ENCODE measurements at regions not wholly inside any gene's neighbourhood (a gene's known extent, or its start where the extent isn't known, plus 50 kb on each side); places are given as distances from the start of the nearest gene placed in this dataset.
A peak's percentile ranks its signal among the peaks of the same experiment; 100 is the strongest.
"Not testable (repeated sequence)": the region's sequence is repeated elsewhere in the genome, so short reads cannot be mapped to it uniquely, and the experiment has no call there.

- no peaks in the 10 kb centered on the region for H3K4me1 Mint-ChIP-seq
- no peak for DNase-seq
- no peaks in the 10 kb centered on the region for H3K27me3 Mint-ChIP-seq
- H3K9me3 Mint-ChIP-seq = no peaks in the 10 kb centered on the region
- intact Hi-C loops (cut with micrococcal nuclease) = no loop called here
- H3K4me3 Mint-ChIP-seq = no peak overlapping the region
- H3K36me3 Mint-ChIP-seq (ENCODE audit: low read depth) = no peaks in the 10 kb centered on the region
- H3K27ac Mint-ChIP-seq = no peak overlapping the region
Observed at GRCh38 chr14:46596236-46596635, 55.3 kb downstream of the RPL10L start.

DNA sequence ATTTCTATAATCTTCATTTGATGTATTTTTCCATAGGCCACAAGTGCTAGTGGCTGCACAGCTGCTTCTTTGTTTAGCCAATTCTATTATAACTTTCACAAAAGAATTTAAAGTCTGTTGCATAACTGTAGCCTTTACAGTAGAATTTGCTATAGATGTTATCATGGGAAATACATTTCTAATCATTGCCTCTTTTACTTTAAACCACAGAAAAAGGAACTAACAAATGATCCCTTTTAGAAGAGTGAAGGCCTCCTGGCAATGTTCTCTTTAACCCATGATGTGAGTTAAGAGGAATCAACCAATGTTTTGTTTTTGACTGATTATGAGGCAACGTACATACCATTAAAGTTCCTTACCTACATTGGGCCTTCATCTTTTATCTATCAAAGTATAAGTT lies 68.8 kb downstream of the RPL10L start:
- Mint-ChIP-seq H3K4me1 (no peaks in the 10 kb centered on the region), H3K9me3 (no peaks in the 10 kb centered on the region), H3K27me3 (no peaks in the 10 kb centered on the region), H3K27ac (no peak overlapping the region), H3K4me3 (no peak overlapping the region), H3K36me3 (ENCODE audit: low read depth) (no peaks in the 10 kb centered on the region)
- DNase-seq = no peak
- intact Hi-C loops (cut with micrococcal nuclease) = no loop called here

DNA sequence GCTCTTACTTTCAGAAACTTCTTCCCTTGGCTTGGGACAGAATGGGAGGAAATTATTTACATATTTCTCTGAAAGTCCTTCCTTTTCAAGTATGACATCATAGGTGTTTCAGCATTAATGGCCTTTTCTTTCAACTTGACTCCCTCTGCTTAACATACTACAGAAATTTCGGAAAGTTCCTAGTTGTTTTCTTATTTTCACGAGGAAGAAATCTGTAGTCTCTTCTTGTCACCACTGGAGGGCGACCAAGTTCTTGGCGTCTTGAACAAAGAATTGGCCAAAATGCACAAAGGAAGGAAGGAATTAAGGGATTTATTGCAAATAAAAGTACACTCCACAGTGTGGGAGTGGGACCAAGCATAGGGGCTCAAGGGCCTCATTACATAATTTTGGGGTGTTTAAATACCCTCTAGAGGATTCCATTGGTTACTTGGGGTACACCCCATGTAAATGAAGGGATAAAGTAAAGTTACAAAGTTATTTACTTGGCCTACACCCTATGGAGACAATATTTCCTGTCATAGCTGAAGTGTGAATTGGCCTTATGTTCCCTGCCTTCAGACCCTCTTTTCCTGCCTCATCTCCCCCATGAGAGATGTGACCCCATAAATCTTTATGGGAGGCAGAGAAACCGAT lies 70.4 kb downstream of the RPL10L start:
- Mint-ChIP-seq H3K4me3 (no peak overlapping the region), H3K27me3 (no peaks in the 10 kb centered on the region), H3K27ac (no peak overlapping the region), H3K4me1 (no peaks in the 10 kb centered on the region), H3K9me3 (no peaks in the 10 kb centered on the region), H3K36me3 (ENCODE audit: low read depth) (no peaks in the 10 kb centered on the region)
- intact Hi-C loops (cut with micrococcal nuclease) = no loop called here
- DNase-seq = no peak

- Mint-ChIP-seq H3K4me1 (no peaks in the 10 kb centered on the region), H3K4me3 (no peak overlapping the region), H3K36me3 (ENCODE audit: low read depth) (no peaks in the 10 kb centered on the region), H3K27me3 (no peaks in the 10 kb centered on the region), H3K27ac (no peak overlapping the region), H3K9me3 (no peaks in the 10 kb centered on the region)
- intact Hi-C loops (cut with micrococcal nuclease) = no loop called here
- DNase-seq = no peak
Observed at GRCh38 chr14:46574978-46575375, 76.6 kb downstream of the RPL10L start.

DNA sequence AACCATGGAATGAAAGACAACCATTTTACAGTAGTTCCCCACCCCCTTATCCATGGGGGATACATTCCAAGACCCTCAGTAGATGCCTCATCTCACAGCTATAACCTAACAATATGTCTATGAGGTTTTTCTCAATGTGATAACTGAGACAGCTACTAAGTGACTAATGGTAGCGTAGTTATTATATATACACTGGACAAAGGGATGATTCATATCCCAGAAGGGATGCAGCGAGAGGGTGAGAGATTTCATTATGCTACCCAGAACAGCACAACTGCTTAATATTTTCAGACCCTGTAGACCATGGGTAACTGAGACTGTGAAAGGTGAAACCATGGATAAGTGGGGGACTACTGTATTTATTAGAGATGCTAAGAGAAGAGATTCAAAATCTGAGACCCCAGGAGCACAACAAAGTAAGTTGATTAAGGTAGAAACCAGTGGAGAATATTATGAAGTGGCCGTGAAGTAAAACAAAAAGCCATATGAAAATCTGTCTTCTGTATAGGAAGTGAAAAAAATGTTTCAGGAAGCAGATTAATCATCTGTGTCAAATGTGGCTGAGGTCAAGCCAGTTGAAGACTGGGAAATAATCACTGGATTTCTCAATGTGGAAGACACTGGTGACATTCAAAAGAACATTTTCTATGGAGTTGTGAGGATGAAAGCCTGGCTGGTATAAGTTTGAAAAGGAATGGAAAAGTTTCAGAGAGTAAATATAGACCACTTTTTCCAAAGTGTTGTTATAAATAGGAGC lies 77.2 kb downstream of the RPL10L start:
- no peak for DNase-seq
- Mint-ChIP-seq H3K9me3 (no peaks in the 10 kb centered on the region), H3K36me3 (ENCODE audit: low read depth) (no peaks in the 10 kb centered on the region), H3K27ac (no peak overlapping the region), H3K4me3 (no peak overlapping the region), H3K4me1 (no peaks in the 10 kb centered on the region), H3K27me3 (no peaks in the 10 kb centered on the region)
- intact Hi-C loops (cut with micrococcal nuclease) = no loop called here

DNA sequence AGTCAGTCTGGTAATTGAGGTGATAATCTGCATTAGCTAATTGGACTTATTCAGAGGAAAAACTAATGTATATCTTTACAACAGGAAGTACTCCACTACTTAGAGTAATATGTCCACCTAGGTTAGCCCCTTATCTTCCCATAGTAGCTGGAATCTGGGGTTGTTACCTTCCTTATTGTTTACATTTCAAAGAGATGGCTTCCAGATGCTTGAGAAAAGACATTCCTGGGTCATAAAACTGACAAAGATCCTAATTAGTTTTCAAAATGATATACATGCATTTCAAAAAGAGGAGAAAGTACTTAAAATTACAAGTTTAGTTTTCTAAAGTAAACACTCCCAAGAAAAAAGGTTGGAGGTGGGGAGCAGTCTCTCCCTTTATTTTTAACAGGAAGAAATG lies 78.1 kb downstream of the RPL10L start:
- intact Hi-C loops (cut with micrococcal nuclease) = no loop called here
- Mint-ChIP-seq H3K27ac (no peak overlapping the region), H3K4me1 (no peaks in the 10 kb centered on the region), H3K9me3 (no peaks in the 10 kb centered on the region), H3K4me3 (no peak overlapping the region), H3K27me3 (no peaks in the 10 kb centered on the region), H3K36me3 (ENCODE audit: low read depth) (no peaks in the 10 kb centered on the region)
- DNase-seq = no peak

- no peaks in the 10 kb centered on the region for H3K27me3 Mint-ChIP-seq
- H3K36me3 Mint-ChIP-seq (ENCODE audit: low read depth) = no peaks in the 10 kb centered on the region
- H3K9me3 Mint-ChIP-seq = no peaks in the 10 kb centered on the region
- H3K4me1 Mint-ChIP-seq = no peaks in the 10 kb centered on the region
- no peak overlapping the region for H3K4me3 Mint-ChIP-seq
- no peak overlapping the region for H3K27ac Mint-ChIP-seq
- DNase-seq = no peak
- intact Hi-C loops (cut with micrococcal nuclease) = no loop called here
Observed at GRCh38 chr14:46571970-46572369, 79.6 kb downstream of the RPL10L start.

DNA sequence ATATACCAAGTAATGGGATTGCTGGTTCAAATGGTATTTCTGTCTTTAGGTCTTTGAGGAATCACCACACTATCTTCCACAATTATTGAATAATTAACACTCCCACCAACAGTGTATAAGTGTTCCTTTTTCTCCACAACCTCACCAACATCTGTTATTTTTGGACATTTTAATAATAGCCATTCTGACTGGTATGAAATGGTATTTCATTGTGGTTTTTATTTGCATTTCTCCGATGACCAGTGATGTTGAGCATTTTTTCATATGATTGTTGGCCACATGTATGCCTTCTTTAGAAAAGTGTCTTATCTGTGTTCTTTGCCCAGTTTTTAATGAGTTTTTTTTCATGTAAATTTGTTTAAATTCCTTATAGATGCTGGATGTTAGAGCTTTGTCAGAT lies 83.4 kb downstream of the RPL10L start:
- H3K36me3 Mint-ChIP-seq (ENCODE audit: low read depth); H3K9me3 Mint-ChIP-seq; H3K4me1 Mint-ChIP-seq; DNase-seq; intact Hi-C loops (cut with micrococcal nuclease); H3K27me3 Mint-ChIP-seq; H3K4me3 Mint-ChIP-seq; H3K27ac Mint-ChIP-seq: not testable (repeated sequence)

GRCh38 chr14:46550836-46551235 lies 100.7 kb downstream of the RPL10L start:
- Mint-ChIP-seq H3K27ac (no peak overlapping the region), H3K9me3 (peaks cover 19% of the 10 kb centered on the region), H3K36me3 (ENCODE audit: low read depth) (no peaks in the 10 kb centered on the region), H3K27me3 (no peaks in the 10 kb centered on the region), H3K4me1 (no peaks in the 10 kb centered on the region), H3K4me3 (no peak overlapping the region)
- intact Hi-C loops (cut with micrococcal nuclease) = no loop called here
- no peak for DNase-seq

DNA sequence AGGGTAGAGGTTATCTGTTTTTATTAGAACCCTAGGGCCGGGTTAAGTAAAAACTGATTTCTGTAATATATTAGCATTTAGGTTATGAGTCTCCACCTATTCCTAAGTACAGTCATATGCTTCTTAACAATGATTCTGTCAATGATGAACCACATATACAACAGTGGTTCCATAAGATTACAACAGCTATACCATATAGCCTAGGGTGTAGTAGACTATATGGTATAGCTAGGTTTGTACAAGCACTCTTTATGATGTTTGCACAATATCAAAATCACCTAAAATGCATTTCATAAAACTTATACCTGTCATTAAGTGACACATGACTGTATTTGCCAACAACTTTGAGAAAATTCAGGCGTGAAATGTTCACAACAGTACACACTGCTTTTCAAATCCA lies 110.6 kb downstream of the RPL10L start:
- intact Hi-C loops (cut with micrococcal nuclease) = no loop called here
- no peak for DNase-seq
- no peak overlapping the region for H3K27ac Mint-ChIP-seq
- no peak overlapping the region for H3K4me3 Mint-ChIP-seq
- no peaks in the 10 kb centered on the region for H3K4me1 Mint-ChIP-seq
- H3K9me3 Mint-ChIP-seq = peaks cover 5% of the 10 kb centered on the region
- H3K27me3 Mint-ChIP-seq = no peaks in the 10 kb centered on the region
- no peaks in the 10 kb centered on the region for H3K36me3 Mint-ChIP-seq (ENCODE audit: low read depth)

- H3K36me3 Mint-ChIP-seq (ENCODE audit: low read depth) = no peaks in the 10 kb centered on the region
- intact Hi-C loops (cut with micrococcal nuclease) = no loop called here
- H3K27ac Mint-ChIP-seq = no peak overlapping the region
- H3K4me3 Mint-ChIP-seq = no peak overlapping the region
- DNase-seq = no peak
- no peaks in the 10 kb centered on the region for H3K9me3 Mint-ChIP-seq
- no peaks in the 10 kb centered on the region for H3K27me3 Mint-ChIP-seq
- H3K4me1 Mint-ChIP-seq = no peaks in the 10 kb centered on the region
Observed at GRCh38 chr14:46519121-46519520, 132.5 kb downstream of the RPL10L start.

GRCh38 chr14:46508752-46509151 lies 142.8 kb downstream of the RPL10L start:
- H3K9me3 Mint-ChIP-seq; H3K27me3 Mint-ChIP-seq; DNase-seq; H3K4me1 Mint-ChIP-seq; H3K4me3 Mint-ChIP-seq; H3K27ac Mint-ChIP-seq; H3K36me3 Mint-ChIP-seq (ENCODE audit: low read depth); intact Hi-C loops (cut with micrococcal nuclease): not testable (repeated sequence)

GRCh38 chr14:46499521-46499920 lies 152.1 kb downstream of the RPL10L start:
- Mint-ChIP-seq H3K9me3 (peaks cover 9% of the 10 kb centered on the region), H3K4me1 (no peaks in the 10 kb centered on the region), H3K36me3 (ENCODE audit: low read depth) (no peaks in the 10 kb centered on the region), H3K27ac (no peak overlapping the region), H3K4me3 (no peak overlapping the region), H3K27me3 (no peaks in the 10 kb centered on the region)
- no peak for DNase-seq
- intact Hi-C loops (cut with micrococcal nuclease) = no loop called here

GRCh38 chr14:46496409-46496808 lies 155.2 kb downstream of the RPL10L start:
- H3K9me3 Mint-ChIP-seq = peaks cover 8% of the 10 kb centered on the region
- no peaks in the 10 kb centered on the region for H3K27me3 Mint-ChIP-seq
- no peak overlapping the region for H3K27ac Mint-ChIP-seq
- intact Hi-C loops (cut with micrococcal nuclease) = no loop called here
- DNase-seq = no peak
- no peaks in the 10 kb centered on the region for H3K36me3 Mint-ChIP-seq (ENCODE audit: low read depth)
- H3K4me3 Mint-ChIP-seq = no peak overlapping the region
- no peaks in the 10 kb centered on the region for H3K4me1 Mint-ChIP-seq

GRCh38 chr14:46490238-46490685 lies 161.3 kb downstream of the RPL10L start:
- H3K36me3 Mint-ChIP-seq (ENCODE audit: low read depth) = no peaks in the 10 kb centered on the region
- no peak overlapping the region for H3K27ac Mint-ChIP-seq
- H3K9me3 Mint-ChIP-seq = no peaks in the 10 kb centered on the region
- H3K4me1 Mint-ChIP-seq = peaks cover 4% of the 10 kb centered on the region
- no peaks in the 10 kb centered on the region for H3K27me3 Mint-ChIP-seq
- no peak overlapping the region for H3K4me3 Mint-ChIP-seq
- peak; percentile 54 for DNase-seq
- intact Hi-C loops (cut with micrococcal nuclease) = no loop called here
